Testis (tissue), 2 donors: ENCODE measurements at regions not wholly inside any gene's neighbourhood (a gene's known extent, or its start where the extent isn't known, plus 50 kb on each side); places are given as distances from the start of the nearest gene placed in this dataset.

Experiments used
- DNase-seq: peaks from one replicate; pipeline ENCODE4 v3.0.0-alpha.2; 2019
- H3K27ac ChIP-seq, 2 donors: fragments of 200-600 bp; sonication (generic); one replicate each; pipeline ENCODE4 v1.5.1; 2019
- H3K27me3 ChIP-seq: fragments of 200-600 bp; sonication (generic); one replicate; pipeline ENCODE4 v1.5.1; 2019
- H3K36me3 ChIP-seq: fragments of 200-600 bp; sonication (generic); one replicate; pipeline ENCODE4 v1.5.1; 2017; ENCODE audit warnings: low read depth; ENCODE audit errors: missing control alignments
- H3K4me1 ChIP-seq: fragments of 200-600 bp; sonication (generic); one replicate; pipeline ENCODE4 v1.5.1; 2019
- H3K4me3 ChIP-seq, 2 donors: fragments of 200-600 bp; sonication (generic); one replicate each; pipeline ENCODE4 v1.5.1; 2017 to 2019
- H3K9me3 ChIP-seq: fragments of 200-600 bp; sonication (generic); one replicate; pipeline ENCODE4 v1.5.1; 2017
- POLR2A ChIP-seq: fragments of 450-650 bp; IDR thresholded peaks from one replicate; pipeline ENCODE4 v1.6.1; 2017; ENCODE audit warnings: antibody characterized with exemption, mild to moderate bottlenecking, moderate library complexity
- WGBS, 2 donors: methylation state at CpG; one replicate each; pipeline ENCODE4 v1.1.5; 2018; 5-methylcytosine and 5-hydroxymethylcytosine counted together
- intact Hi-C: fragments of 100-400 bp; cut with DNase I; formaldehyde crosslinking; loops from one replicate; pipeline ENCODE4 v1.15.1; 2023; ENCODE audit warnings: low total_unique reads
- TF ChIP-seq, protein P1 (sequence below), 3 experiments: fragments of 450-650 bp in 2 of 3; fragments of 200-600 bp in 1 of 3; sonication (generic) in 1 of 3; IDR thresholded peaks; one replicate each; pipeline ENCODE4 v1.5.1; 2016 to 2019; ENCODE audit warnings: antibody characterized with exemption in 3 of 3, mild to moderate bottlenecking in 2 of 3, moderate library complexity in 1 of 3

DNA sequence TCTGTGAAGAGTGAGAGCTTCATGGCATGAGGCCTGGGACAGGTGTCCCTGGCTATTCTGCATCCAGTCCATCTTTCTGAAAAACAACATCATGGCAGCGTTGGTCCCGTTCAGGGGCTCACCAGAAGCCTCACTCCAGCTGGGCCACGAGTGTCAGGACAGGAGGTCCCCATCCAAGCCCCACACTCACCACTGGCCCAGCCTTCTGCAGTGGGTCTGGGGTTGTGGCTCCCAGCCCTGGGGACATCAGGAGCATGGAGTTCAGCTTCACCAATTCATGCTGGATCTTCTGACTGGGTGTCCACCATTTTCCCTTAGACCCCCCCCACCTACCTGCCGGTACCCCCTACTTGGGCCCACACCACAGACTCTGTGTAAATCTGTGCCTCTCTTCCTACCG lies 400.3 kb downstream of the BRD1 start:
- no peaks in the 10 kb centered on the region for H3K27me3 ChIP-seq
- H3K36me3 ChIP-seq: no peaks in the 10 kb centered on the region
- no peak for DNase-seq
- H3K9me3 ChIP-seq: no peaks in the 10 kb centered on the region
- H3K4me1 ChIP-seq: no peaks in the 10 kb centered on the region
- no peak overlapping the region for H3K4me3 ChIP-seq
- WGBS, 2 donors: 74 to 90% methylated on average over 4 to 5 of the region's 5 CpGs
- TF ChIP-seq POLR2A: no peak
- TF ChIP-seq, protein P1, sequence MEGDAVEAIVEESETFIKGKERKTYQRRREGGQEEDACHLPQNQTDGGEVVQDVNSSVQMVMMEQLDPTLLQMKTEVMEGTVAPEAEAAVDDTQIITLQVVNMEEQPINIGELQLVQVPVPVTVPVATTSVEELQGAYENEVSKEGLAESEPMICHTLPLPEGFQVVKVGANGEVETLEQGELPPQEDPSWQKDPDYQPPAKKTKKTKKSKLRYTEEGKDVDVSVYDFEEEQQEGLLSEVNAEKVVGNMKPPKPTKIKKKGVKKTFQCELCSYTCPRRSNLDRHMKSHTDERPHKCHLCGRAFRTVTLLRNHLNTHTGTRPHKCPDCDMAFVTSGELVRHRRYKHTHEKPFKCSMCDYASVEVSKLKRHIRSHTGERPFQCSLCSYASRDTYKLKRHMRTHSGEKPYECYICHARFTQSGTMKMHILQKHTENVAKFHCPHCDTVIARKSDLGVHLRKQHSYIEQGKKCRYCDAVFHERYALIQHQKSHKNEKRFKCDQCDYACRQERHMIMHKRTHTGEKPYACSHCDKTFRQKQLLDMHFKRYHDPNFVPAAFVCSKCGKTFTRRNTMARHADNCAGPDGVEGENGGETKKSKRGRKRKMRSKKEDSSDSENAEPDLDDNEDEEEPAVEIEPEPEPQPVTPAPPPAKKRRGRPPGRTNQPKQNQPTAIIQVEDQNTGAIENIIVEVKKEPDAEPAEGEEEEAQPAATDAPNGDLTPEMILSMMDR (IDR thresholded peaks at IDR 0.05): no peak
- H3K27ac ChIP-seq: no peak overlapping the region
- intact Hi-C loops: no loop called here

DNA sequence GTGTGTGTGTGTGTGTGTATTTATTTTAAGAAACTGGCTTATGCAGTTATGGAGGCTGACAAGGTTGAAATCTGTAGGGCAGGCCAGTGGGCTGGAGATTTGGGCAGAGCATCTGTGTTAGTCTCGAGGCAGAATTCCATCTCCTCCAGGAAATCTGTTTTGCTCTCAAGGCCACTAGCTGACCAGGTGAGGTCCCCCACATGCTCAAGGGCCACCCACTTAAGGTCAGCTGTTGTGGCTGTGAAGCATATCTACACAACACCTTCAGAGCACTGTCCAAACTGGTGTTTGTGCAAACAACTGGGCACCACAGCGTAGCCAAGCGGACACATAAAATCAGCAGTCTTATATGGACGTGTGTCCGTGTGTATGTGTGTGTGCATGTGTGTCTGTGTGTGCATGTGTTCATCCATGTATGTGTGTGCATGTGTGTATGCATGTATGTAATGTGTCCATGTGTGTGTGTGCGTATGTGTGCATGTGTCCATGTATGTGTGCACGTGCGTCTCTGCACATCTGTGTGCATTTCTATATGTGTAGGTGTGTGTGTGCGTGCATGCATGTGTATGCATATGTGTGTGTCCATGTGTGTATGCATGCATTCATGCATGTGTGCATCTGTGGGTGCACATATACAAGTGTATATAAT lies 400.9 kb downstream of the BRD1 start:
- Histone ChIP-seq H3K27ac (no peak overlapping the region), H3K4me1 (no peaks in the 10 kb centered on the region), H3K36me3 (no peaks in the 10 kb centered on the region), H3K4me3 (no peak overlapping the region), H3K9me3 (no peaks in the 10 kb centered on the region), H3K27me3 (no peaks in the 10 kb centered on the region)
- TF ChIP-seq POLR2A: no peak
- TF ChIP-seq, protein P1 (IDR thresholded peaks at IDR 0.05): no peak
- intact Hi-C loops: no loop called here
- DNase-seq: no peak
- WGBS, 2 donors: 86 to 91% methylated on average over 8 to 9 of the region's 9 CpGs

DNA sequence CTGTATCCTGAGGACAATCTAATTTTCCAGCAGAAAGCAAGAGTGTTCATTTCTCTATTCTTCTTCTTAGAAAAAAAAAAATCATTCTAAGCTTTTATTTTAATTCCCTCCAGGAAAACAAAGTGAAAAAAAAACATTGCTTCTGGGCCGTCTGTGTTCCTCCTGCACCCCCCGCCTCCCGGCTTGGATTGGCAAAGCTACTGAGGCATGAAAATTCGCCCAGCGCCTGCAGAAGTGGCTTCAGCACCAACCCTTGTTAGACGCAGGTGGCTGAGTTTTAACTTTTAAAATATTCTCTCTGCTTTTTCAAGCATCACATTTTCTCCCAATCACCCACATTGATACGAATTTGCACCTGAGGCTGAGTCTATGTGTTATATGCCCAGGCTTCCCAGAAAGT lies 401.6 kb downstream of the BRD1 start:
- H3K27ac ChIP-seq: no peak overlapping the region
- WGBS, 2 donors: 64 to 65% methylated on average over 7 of the region's 7 CpGs
- intact Hi-C loops: no loop called here
- no peaks in the 10 kb centered on the region for H3K27me3 ChIP-seq
- no peak overlapping the region for H3K4me3 ChIP-seq
- H3K9me3 ChIP-seq: no peaks in the 10 kb centered on the region
- TF ChIP-seq, protein P1 (IDR thresholded peaks at IDR 0.05): no peak
- no peak for TF ChIP-seq POLR2A
- no peaks in the 10 kb centered on the region for H3K36me3 ChIP-seq
- DNase-seq: peak; percentile 9
- H3K4me1 ChIP-seq: no peaks in the 10 kb centered on the region

DNA sequence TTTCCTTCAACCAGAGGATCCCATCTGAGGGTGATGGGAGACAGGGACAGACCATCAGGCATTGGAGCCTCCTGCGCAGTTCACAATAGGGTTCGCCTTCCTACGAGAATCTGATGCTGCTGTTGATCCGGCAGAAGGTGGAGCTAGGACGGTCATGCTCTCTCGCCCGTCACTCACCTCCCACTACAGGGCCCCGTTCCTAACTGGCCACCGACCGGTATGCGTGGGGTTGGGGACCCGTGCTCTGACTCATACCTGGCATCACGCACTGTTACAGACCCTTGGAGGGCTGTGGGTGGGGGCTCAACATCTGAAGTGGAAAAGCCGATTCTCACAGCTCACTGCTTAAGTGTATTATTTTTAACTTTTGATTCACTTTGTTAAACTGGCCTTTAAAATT lies 402.3 kb downstream of the BRD1 start:
- no peaks in the 10 kb centered on the region for H3K27me3 ChIP-seq
- no peaks in the 10 kb centered on the region for H3K9me3 ChIP-seq

More for the DNA sequence above, 402.3 kb downstream of the BRD1 start:
- TF ChIP-seq POLR2A: no peak
- TF ChIP-seq, protein P1 (IDR thresholded peaks at IDR 0.05): no peak
- intact Hi-C loops: no loop called here
- no peaks in the 10 kb centered on the region for H3K36me3 ChIP-seq
- H3K27ac ChIP-seq: no peak overlapping the region
- WGBS, 2 donors: 43 to 66% methylated on average over 10 to 14 of the region's 14 CpGs
- DNase-seq: no peak
- H3K4me3 ChIP-seq: no peak overlapping the region
- no peaks in the 10 kb centered on the region for H3K4me1 ChIP-seq
